ENCODE measurements at regions not wholly inside any gene's neighbourhood (a gene's known extent, or its start where the extent isn't known, plus 50 kb on each side); places are given as distances from the start of the nearest gene placed in this dataset.

- DNase-seq (ENCODE audit: low read depth, low spot score) (no peak), ATAC-seq (no peak)
- Histone ChIP-seq H3K9me2 (ENCODE audit: insufficient read depth) (no peaks in the 10 kb centered on the region), H3K36me3 (ENCODE audit: control insufficient read depth in 1 of 2, insufficient read depth in 2 of 2, low read length in 2 of 2) (no peaks in the 10 kb centered on the region), H3K9ac (ENCODE audit: low read length) (no peak overlapping the region), H2AFZ (ENCODE audit: low read depth, low read length, poor library complexity, severe bottlenecking) (no peak overlapping the region), H3K9me3 (ENCODE audit: control insufficient read depth in 1 of 2, insufficient read depth in 1 of 2, low read depth in 1 of 2, low read length in 2 of 2) (no peaks in the 10 kb centered on the region), H3K27me3 (ENCODE audit: insufficient read depth, low read length) (no peaks in the 10 kb centered on the region; the same call in 1 of the 2 replicates), H3K79me2 (ENCODE audit: insufficient read depth, low read length) (no peaks in the 10 kb centered on the region), H3K4me3 (replicated peaks in 1 of 2; ENCODE audit: low read depth in 1 of 2, low read length in 2 of 2) (no peak overlapping the region), H4K20me1 (ENCODE audit: insufficient read depth) (no peaks in the 10 kb centered on the region), H3K4me2 (ENCODE audit: low read length) (no peak overlapping the region), H3K27ac (ENCODE audit: low read depth, low read length) (no peak overlapping the region), H3K4me1 (ENCODE audit: control insufficient read depth in 1 of 2, insufficient read depth in 2 of 2, low read length in 2 of 2) (no peaks in the 10 kb centered on the region)
- ChIA-PET RAD21 (ENCODE audit: low non-redundant PET in 1 of 2, low total read pairs in 2 of 2, uncharacterized antibody in 2 of 2, unreplicated experiment in 2 of 2) (no interaction called here), POLR2A (no interaction called here), CTCF (no interaction called here)
- BruUV-seq (replicated peaks): no TSS peak
- intact Hi-C loops (cut with micrococcal nuclease): no loop called here
- no peak for TF ChIP-seq JUND (IDR thresholded peaks at IDR 0.05)
- TF ChIP-seq REST (IDR thresholded peaks at IDR 0.05; ENCODE audit: low read depth): no peak
- TF ChIP-seq CBX3 (IDR thresholded peaks at IDR 0.05; ENCODE audit: low read depth): no peak
- no peak for TF ChIP-seq YY1 (IDR thresholded peaks at IDR 0.05; ENCODE audit: extremely low read depth, insufficient replicate concordance, low read depth, low read length)
- no peak for TF ChIP-seq ZNF274 (IDR thresholded peaks at IDR 0.05; ENCODE audit: low read depth, low read length)
- TF ChIP-seq, protein P1, sequence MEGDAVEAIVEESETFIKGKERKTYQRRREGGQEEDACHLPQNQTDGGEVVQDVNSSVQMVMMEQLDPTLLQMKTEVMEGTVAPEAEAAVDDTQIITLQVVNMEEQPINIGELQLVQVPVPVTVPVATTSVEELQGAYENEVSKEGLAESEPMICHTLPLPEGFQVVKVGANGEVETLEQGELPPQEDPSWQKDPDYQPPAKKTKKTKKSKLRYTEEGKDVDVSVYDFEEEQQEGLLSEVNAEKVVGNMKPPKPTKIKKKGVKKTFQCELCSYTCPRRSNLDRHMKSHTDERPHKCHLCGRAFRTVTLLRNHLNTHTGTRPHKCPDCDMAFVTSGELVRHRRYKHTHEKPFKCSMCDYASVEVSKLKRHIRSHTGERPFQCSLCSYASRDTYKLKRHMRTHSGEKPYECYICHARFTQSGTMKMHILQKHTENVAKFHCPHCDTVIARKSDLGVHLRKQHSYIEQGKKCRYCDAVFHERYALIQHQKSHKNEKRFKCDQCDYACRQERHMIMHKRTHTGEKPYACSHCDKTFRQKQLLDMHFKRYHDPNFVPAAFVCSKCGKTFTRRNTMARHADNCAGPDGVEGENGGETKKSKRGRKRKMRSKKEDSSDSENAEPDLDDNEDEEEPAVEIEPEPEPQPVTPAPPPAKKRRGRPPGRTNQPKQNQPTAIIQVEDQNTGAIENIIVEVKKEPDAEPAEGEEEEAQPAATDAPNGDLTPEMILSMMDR (IDR thresholded peaks at IDR 0.05 in 2 of 3, conservative IDR thresholded peaks at IDR 0.05 in 1 of 3; ENCODE audit: borderline replicate concordance in 1 of 3, insufficient read depth in 1 of 3, low read depth in 2 of 3, low read length in 2 of 3): no peak
- TF ChIP-seq, protein P2, sequence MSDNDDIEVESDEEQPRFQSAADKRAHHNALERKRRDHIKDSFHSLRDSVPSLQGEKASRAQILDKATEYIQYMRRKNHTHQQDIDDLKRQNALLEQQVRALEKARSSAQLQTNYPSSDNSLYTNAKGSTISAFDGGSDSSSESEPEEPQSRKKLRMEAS (IDR thresholded peaks at IDR 0.05): no peak
- no peak for TF ChIP-seq ZBTB33 (IDR thresholded peaks at IDR 0.05; ENCODE audit: extremely low read depth, insufficient replicate concordance, low read length)
Measured at GRCh38 chr15:91482799-91483198, 370.7 kb upstream of the SLCO3A1 start.

Measured in HCT116 (cell line).